GM12865 (cell line): ENCODE measurements at regions not wholly inside any gene's neighbourhood (a gene's known extent, or its start where the extent isn't known, plus 50 kb on each side); places are given as distances from the start of the nearest gene placed in this dataset.

ENCODE experiments used
- DNase-seq: peaks from one replicate; pipeline ENCODE4 v3.0.0; 2010; ENCODE audit warnings: low read depth
- H3K4me3 ChIP-seq: 2 replicates; pipeline ENCODE4 v1.5.1; 2011; ENCODE audit warnings: mild to moderate bottlenecking, low read depth, low read length, control low read depth
- TF ChIP-seq, protein P1 (sequence below): IDR thresholded peaks from 2 replicates; pipeline ENCODE4 v1.5.1; 2011; ENCODE audit warnings: low read length, control low read depth, low read depth, inconsistent platforms; ENCODE audit not compliant: insufficient read depth; ENCODE audit errors: missing control alignments

DNA sequence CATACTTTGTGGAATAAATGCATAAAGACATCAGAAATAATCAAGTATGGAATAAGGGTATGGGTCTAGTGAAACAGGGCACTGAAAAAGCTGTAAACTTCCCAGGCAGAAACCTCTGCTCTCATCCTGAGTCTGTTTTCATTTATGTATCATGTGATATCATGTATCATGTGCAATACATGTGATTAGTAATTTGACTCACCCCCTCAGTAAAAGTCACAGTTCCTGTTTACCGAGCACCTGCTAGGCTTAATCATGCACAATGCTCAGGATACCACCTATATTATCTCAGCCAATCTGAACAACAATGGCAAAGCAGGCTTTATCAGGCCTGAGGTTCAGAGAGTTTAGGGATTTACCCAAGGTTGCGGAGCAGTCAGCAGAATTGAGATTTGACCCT, 250.6 kb upstream of the TENM4 start:
- no peak overlapping the region for H3K4me3 ChIP-seq
- TF ChIP-seq, protein P1, sequence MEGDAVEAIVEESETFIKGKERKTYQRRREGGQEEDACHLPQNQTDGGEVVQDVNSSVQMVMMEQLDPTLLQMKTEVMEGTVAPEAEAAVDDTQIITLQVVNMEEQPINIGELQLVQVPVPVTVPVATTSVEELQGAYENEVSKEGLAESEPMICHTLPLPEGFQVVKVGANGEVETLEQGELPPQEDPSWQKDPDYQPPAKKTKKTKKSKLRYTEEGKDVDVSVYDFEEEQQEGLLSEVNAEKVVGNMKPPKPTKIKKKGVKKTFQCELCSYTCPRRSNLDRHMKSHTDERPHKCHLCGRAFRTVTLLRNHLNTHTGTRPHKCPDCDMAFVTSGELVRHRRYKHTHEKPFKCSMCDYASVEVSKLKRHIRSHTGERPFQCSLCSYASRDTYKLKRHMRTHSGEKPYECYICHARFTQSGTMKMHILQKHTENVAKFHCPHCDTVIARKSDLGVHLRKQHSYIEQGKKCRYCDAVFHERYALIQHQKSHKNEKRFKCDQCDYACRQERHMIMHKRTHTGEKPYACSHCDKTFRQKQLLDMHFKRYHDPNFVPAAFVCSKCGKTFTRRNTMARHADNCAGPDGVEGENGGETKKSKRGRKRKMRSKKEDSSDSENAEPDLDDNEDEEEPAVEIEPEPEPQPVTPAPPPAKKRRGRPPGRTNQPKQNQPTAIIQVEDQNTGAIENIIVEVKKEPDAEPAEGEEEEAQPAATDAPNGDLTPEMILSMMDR = no peak
- DNase-seq = no peak

DNA sequence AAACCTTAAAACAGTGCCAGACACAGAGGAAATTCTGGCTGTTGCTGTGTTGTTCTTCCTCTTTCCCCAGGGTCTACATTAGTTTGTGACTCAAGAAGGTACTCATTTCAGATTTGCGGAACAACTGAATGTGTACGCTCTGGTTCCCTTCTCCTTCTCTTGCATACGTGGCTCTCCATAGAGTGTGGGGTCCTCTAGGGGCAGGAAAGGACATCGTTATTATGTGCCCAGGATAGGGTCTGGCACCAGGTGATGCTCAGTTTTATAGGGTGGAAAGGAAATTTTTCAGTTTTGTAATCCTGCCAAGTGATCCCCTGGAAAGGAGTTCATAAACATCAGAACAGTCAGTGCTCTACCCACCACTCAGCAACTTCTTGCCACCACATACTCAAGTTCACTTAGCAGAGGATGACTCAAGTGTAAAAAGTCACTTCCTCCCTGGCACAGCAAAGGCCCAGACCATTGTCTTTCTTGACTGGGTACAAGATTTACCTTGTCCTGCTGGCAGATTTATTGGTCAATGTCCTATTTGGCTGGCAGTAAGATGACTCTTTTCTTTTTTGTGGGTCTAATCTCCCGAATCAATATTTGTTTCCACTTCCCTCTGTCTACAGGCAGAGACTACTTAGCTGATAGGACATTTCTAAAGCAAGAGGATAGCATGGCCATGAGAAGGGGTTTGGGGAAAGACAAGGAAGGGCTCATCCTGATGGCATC, 246.0 kb upstream of the TENM4 start:
- no peak overlapping the region for H3K4me3 ChIP-seq
- TF ChIP-seq, protein P1 = no peak
- DNase-seq = no peak

DNA sequence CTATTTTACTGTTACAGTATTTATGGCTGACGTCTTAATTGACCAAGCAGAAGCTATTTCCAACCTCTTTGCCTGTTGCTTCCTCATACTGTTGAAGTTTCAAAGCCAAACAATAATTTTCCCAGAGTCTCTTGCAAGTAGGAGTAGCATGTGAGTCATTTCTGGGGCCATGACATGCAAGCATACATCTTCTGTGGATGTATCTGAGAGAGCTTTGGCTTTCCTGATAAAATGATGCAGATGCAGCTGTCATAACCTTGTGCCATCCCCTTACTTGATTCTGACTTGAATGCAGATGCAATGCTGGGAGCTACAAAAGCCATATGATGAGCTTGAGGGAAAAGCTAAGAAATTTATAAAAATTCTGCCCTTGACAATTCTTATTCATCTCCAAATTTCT, 243.1 kb upstream of the TENM4 start:
- H3K4me3 ChIP-seq = no peak overlapping the region
- no peak for DNase-seq
- TF ChIP-seq, protein P1 = no peak

DNA sequence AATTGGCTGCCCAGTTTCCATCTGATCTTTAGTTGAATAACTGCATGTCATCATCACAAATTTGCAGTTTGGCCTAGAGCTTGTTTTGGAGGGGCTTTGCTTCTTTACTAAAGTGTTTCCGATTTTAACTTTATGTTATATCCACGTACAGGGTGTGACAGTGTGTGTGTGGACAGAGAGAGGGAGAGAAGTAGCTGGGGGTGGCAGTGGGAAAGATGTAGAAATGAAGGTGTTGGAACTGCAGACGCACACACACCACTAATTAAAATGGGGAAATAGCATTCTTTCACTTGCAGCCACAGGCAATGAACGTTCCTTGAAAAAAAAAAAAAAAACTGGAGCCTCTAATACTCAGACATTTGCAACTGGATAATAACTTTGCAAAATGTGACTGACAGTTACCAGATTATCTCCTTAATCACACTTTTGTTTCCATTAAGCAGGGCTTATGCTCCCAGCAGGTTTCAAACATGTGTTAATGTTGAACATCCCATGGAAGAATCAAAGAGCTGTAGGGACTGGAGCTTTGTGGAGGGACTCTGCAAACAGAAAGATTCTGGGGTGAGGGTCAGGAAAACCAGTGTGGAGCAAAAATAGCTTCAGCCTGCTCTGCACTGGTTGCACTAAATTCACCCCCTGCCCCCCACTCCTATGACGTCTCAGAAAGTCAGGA, 238.1 kb upstream of the TENM4 start:
- H3K4me3 ChIP-seq = no peak overlapping the region
- TF ChIP-seq, protein P1 = no peak

DNA sequence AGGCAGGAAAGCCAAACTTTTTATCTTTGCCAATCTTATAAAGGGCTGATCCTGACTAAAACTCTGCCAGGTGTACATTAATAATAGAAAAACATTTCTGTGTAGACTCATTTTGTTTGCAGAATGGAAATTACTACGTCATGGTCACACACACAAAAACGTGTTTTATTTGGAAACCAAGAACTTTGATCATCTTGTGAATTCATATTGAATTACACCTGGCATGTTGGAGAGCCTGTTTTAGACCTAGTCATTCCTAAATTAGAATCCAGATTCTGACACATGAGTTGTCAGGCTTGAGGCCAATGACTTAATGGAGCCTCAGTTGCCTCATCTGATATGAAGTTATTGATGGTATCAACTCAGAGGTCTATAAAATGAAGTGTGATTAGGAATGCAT, 235.6 kb upstream of the TENM4 start:
- DNase-seq = no peak
- TF ChIP-seq, protein P1 = no peak
- no peak overlapping the region for H3K4me3 ChIP-seq

More for the DNA sequence above, 238.1 kb upstream of the TENM4 start:
- DNase-seq = no peak

DNA sequence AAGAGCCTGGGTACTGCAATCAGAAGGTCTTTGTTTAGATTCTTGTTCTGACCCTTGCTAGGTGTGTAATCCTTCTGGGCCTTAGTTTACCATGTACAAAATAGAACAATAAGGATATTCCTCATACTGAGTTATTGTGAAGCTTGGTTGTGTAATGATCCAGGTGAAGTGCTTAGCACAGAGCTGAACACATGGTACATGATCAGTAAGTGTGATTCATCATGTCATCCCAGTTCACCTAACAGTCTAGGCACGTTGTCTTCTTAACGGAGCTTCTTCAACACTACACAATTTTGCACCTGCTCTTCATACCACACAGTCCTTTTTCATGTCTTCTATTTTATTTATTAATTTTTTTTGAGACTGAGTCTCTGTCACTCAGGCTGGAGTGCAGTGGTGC, 234.3 kb upstream of the TENM4 start:
- no peak overlapping the region for H3K4me3 ChIP-seq
- TF ChIP-seq, protein P1 = no peak
- DNase-seq = no peak
